ENCODE measurements at regions not wholly inside any gene's neighbourhood (a gene's known extent, or its start where the extent isn't known, plus 50 kb on each side); places are given as distances from the start of the nearest gene placed in this dataset.

DNA sequence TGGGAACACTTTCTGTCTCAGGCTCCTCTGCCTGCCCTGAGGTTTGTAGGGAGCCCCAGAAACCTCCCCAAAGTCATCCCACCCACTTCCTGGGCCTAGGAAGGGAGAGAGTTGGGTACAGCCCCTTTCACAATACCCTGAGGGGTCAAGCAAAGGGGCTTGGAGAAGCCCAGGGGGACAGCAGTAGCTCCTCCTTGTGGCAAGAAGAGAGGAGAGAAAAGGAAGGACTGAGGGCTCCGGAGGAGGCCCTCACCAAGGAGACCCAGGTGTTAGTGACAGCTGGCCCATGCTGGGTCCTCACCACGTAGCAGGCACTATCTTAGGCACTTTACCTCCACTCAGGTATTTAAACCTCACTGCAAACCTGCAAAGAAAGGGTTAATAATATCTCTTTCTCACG, 112.8 kb downstream of the IRX5 start:
- TF ChIP-seq, protein P1, sequence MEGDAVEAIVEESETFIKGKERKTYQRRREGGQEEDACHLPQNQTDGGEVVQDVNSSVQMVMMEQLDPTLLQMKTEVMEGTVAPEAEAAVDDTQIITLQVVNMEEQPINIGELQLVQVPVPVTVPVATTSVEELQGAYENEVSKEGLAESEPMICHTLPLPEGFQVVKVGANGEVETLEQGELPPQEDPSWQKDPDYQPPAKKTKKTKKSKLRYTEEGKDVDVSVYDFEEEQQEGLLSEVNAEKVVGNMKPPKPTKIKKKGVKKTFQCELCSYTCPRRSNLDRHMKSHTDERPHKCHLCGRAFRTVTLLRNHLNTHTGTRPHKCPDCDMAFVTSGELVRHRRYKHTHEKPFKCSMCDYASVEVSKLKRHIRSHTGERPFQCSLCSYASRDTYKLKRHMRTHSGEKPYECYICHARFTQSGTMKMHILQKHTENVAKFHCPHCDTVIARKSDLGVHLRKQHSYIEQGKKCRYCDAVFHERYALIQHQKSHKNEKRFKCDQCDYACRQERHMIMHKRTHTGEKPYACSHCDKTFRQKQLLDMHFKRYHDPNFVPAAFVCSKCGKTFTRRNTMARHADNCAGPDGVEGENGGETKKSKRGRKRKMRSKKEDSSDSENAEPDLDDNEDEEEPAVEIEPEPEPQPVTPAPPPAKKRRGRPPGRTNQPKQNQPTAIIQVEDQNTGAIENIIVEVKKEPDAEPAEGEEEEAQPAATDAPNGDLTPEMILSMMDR (IDR thresholded peaks at IDR 0.05; ENCODE audit: insufficient read depth, low read length, poor library complexity, severe bottlenecking), result no peak
- Histone ChIP-seq H3K4me3 (replicated peaks; ENCODE audit: low read depth, low read length) (no peak overlapping the region), H3K27me3 (replicated peaks; ENCODE audit: control insufficient read depth, insufficient read depth, low read length) (no peaks in the 10 kb centered on the region; the same call in 1 of the 2 replicates), H3K36me3 (ENCODE audit: control insufficient read depth, insufficient read depth, low read length) (no peaks in the 10 kb centered on the region)
- DNase-seq (ENCODE audit: extremely low read depth, insufficient read length), result no peak

DNA sequence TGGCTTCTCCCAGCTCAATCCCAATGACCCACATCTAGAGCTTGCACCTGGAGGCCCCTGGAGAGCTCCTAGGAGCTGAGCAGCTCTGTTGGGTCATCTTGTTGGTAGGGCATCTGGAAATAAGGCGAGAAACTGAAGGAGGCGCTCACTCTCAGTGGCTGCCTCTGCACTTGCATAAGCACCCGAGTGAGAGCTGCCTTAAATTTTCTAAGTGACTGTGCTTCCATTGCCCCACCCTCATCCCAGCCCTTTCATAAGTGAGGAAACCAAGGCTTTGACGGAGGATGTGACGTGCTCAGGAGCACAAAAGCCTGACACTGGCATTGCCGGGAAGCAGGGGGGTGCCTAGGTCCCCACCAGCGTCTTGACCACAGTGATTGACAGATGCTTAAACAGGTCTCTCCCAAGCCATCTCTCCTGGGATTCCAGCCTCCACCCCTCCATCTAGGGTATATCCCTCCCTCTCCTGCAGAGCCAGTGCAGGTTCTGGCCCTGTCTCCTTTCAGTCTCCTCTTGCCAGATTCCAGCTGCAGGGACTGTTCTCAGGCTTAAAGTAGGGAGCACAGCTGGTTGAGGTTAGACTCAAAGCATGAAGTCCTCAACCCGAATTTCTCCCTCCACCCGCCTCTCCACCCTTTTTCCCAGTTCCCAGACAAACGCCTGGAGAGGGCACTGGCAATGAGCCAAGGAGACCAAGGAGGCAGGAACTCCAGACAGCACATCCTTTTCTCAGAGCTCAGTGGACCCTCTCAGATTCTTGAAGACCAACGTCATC, 113.7 kb downstream of the IRX5 start:
- TF ChIP-seq, protein P1 (IDR thresholded peaks at IDR 0.05; ENCODE audit: insufficient read depth, low read length, poor library complexity, severe bottlenecking), result no peak
- no peak overlapping the region for H3K4me3 ChIP-seq (replicated peaks; ENCODE audit: low read depth, low read length)
- no peaks in the 10 kb centered on the region; the same call in 1 of the 2 replicates for H3K27me3 ChIP-seq (replicated peaks; ENCODE audit: control insufficient read depth, insufficient read depth, low read length)
- H3K36me3 ChIP-seq (ENCODE audit: control insufficient read depth, insufficient read depth, low read length), result no peaks in the 10 kb centered on the region
- no peak for DNase-seq (ENCODE audit: extremely low read depth, insufficient read length)

DNA sequence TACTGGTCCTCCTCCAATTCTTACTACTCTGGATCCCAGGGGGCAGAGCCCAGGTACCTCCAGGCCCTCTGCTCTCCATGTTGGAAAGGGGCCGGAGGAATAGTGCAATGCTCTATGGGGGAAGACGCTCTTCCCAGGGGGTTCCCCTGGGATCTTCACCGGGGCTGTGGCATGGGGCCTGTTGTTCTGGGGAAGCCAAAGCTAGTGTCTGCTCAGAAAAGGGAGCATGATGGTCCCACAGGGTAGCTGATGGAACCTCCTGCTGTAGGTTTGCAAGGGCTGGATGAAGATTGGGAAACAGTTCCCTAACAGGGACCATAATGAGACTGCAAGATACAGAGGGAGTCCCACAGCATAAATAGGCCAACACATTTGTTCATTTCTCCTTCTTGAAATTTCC, 114.7 kb downstream of the IRX5 start:
- TF ChIP-seq, protein P1 (IDR thresholded peaks at IDR 0.05; ENCODE audit: insufficient read depth, low read length, poor library complexity, severe bottlenecking), result no peak
- DNase-seq (ENCODE audit: extremely low read depth, insufficient read length), result no peak
- H3K27me3 ChIP-seq (replicated peaks; ENCODE audit: control insufficient read depth, insufficient read depth, low read length), result no peaks in the 10 kb centered on the region; the same call in 1 of the 2 replicates
- H3K4me3 ChIP-seq (replicated peaks; ENCODE audit: low read depth, low read length), result no peak overlapping the region
- no peaks in the 10 kb centered on the region for H3K36me3 ChIP-seq (ENCODE audit: control insufficient read depth, insufficient read depth, low read length)

DNA sequence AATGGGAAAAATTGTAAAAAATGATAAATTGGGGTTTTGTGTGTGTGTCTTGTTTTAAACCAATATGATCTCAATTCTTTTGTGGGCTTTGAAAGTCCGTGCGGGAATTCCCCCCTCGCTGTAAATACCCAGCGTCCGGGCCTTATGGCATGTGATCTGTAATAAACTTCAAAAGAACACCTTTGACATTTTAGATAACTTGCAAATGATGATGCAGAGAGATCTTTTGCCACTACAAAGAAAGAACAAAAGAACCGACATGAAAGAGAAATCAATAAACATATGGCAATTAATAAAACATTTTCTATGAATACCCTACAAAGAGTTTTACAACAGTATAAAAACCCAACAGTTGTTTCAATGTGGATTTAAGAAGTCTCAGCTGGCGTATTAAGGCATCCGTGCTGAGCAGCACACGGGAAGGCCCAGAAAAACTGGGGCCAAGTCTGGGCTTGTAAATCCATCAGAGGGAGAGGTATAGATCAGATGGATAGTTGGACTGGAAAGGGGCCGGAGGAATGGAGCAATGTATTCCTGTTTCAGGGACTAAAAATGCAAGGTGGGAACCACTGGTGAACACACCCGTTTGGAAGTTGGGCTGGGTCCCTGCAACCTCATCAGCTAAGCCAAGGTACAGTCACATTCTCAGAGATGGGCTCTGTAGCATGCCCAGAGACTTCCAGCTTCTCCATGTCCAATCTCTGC, 115.2 kb downstream of the IRX5 start:
- Histone ChIP-seq H3K4me3 (replicated peaks; ENCODE audit: low read depth, low read length) (no peak overlapping the region), H3K36me3 (ENCODE audit: control insufficient read depth, insufficient read depth, low read length) (no peaks in the 10 kb centered on the region), H3K27me3 (replicated peaks; ENCODE audit: control insufficient read depth, insufficient read depth, low read length) (no peaks in the 10 kb centered on the region; the same call in 1 of the 2 replicates)
- TF ChIP-seq, protein P1 (IDR thresholded peaks at IDR 0.05; ENCODE audit: insufficient read depth, low read length, poor library complexity, severe bottlenecking), result no peak
- DNase-seq (ENCODE audit: extremely low read depth, insufficient read length), result no peak

DNA sequence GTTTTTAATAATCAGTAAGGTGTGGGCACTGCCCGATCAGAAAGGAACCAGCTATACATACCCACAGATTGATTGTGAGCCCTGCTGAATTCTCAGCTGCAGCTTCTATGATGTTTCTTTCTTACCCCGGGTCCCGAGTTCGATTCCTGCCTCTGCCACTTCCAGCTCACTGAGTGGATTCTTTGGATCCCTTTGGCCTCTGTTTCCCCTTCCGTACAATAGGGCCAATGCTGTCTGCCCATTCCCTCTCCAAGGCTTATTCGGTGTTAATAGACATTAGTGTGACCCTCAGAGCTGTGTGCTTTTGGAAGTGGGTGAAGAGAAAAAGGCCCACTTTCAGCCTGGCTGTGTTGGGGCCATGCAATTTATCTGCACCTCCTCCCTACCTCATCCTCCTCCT, 115.8 kb downstream of the IRX5 start:
- Histone ChIP-seq H3K27me3 (replicated peaks; ENCODE audit: control insufficient read depth, insufficient read depth, low read length) (no peaks in the 10 kb centered on the region; the same call in 1 of the 2 replicates), H3K4me3 (replicated peaks; ENCODE audit: low read depth, low read length) (no peak overlapping the region), H3K36me3 (ENCODE audit: control insufficient read depth, insufficient read depth, low read length) (no peaks in the 10 kb centered on the region)
- TF ChIP-seq, protein P1 (IDR thresholded peaks at IDR 0.05; ENCODE audit: insufficient read depth, low read length, poor library complexity, severe bottlenecking), result no peak
- no peak for DNase-seq (ENCODE audit: extremely low read depth, insufficient read length)
